SKM-1 (cell line): ENCODE measurements at regions not wholly inside any gene's neighbourhood (a gene's known extent, or its start where the extent isn't known, plus 50 kb on each side); places are given as distances from the start of the nearest gene placed in this dataset.

ENCODE experiments used
- DNase-seq: peaks from one replicate; lab custom pipeline; 2025; ENCODE audit not compliant: unreplicated experiment; lab: John Stamatoyannopoulos, UW

DNA sequence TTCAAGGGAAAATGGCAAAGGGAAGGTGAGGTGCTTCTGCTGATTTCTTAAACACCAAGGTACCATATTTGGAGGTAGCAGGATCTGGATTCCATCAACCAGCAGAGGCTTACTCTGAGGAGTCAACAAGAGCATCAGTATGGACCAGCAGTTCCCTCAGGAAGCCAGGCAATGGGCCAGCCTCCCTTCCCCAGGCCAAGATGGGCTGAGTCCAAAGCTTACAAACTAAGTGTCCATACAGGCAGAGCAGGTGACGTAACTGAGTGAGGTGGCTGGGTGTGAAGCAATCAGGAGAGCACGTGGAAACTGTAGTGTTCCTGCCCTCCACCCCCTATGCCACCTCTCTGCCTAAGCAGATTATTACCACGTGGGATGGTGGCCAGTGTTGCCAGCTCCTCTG, 134.2 kb upstream of the HNRNPA3 start:
- DNase-seq = no peak

- no peak for DNase-seq
These were observed 133.7 kb upstream of the HNRNPA3 start for GRCh38 chr2:177078855-177079254.

DNA sequence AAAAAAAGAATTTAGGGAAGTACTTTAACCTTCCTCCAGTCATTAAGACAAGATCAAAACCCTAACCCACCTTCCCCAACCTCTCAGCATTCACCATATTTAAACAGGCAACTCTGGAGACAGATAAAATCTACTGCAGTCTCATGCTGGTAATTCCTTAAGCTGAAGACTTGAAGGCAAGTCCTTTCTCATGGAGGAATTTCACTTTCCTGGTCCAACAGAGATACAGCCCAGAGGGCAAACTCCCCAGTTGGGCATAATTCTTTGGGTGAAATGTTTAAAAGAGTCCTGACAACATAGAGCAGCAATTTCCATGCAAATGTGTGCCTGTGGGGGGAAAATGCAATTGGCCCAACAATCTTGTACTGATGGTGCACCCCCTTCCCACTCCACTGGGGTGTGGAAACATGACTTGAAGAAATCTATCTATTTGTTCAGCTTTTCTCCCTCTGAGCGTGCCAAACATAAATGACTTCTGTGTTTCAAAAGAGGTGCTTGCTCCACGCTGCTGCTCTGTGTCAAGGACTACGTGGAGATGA, 131.8 kb upstream of the HNRNPA3 start:
- DNase-seq = no peak

DNA sequence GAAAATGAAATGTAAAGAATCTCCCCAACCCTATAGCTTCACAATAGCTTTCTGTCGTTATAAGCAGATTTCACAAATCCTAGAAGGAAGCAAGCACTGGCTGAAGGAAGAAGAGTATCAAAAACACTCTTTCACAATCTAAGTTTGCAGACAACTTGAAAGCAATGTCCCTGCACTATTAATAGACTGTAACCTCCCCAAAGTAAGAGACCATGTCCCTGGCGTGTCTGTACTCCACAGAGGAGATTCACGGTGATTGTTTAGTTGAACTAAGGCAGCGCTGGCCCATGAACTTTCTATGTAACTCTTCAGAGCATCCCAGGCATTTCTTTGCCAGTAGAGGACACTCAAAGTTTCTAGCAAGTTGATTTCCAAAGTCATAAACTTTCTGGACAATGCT, 128.0 kb upstream of the HNRNPA3 start:
- DNase-seq = no peak

- DNase-seq = no peak
These were observed 124.1 kb upstream of the HNRNPA3 start for GRCh38 chr2:177088529-177088928.

DNA sequence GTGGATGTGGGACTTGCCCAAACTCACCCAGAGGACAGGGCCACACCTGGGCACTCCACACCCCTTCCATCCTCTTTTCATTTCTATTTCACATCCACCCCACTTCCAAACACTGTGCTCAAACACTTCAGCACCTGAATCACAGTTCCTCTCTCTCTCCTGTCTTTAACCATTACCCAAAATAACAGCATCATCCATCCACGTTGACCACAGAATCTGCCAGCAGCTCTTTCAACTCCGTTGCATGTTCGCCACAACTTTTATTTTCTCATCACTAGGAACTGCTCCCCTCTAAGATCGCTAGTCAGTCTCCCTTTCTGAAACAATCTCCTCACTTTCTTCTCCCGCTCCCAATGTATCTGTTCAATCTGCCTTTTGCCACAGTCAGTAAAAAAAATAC, 121.6 kb upstream of the HNRNPA3 start:
- DNase-seq = no peak

GRCh38 chr2:177093371-177093770, 119.2 kb upstream of the HNRNPA3 start:
- DNase-seq = no peak

DNA sequence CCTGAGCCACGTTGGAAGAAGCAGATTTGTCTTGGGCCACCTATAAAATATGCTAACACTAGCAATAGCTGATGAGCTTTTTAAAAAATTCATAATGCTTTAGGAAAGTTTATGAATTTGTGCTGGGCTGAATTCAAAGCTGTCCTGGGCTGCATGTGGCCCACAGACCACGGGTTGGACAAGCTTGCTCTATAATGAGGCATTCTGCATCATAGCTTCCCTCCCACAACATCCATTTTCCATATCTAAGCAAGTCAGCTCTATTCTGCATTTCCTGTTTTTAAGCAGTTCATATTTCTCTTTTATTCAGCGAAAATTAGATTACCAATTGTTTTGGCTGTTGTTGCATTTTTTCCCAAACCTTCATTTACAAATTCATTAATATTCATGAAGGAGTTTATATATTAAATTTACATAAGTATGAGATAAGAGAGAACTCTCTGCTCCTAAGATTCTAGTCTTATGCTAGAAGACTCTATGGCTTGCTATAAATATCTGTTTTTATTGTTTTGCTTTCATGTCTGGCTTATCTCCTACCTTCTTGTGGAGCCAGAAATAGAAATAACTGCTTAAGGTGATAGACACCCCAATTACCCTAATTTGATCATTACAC, 114.5 kb upstream of the HNRNPA3 start:
- no peak for DNase-seq

DNA sequence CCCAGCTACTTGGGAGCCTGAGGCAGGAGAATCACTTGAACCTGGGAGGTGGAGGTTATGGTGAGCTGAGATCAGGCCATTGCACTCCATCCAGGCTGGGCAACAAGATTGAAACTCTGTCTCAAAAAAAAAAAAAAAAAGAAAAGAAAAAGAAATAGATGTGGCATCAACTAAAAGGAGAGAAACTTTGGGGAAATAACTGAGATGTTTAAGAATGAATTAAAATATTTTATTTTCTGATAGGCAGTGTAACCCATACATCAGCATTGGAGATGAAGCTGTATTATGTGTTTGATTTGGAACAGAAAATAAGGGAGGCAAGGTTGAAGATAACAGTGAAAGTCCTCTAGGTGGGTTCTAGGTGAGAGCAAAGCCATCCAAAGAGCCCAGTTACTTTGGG, 110.7 kb upstream of the HNRNPA3 start:
- no peak for DNase-seq

GRCh38 chr2:177106212-177106611, 106.4 kb upstream of the HNRNPA3 start:
- DNase-seq = no peak

DNA sequence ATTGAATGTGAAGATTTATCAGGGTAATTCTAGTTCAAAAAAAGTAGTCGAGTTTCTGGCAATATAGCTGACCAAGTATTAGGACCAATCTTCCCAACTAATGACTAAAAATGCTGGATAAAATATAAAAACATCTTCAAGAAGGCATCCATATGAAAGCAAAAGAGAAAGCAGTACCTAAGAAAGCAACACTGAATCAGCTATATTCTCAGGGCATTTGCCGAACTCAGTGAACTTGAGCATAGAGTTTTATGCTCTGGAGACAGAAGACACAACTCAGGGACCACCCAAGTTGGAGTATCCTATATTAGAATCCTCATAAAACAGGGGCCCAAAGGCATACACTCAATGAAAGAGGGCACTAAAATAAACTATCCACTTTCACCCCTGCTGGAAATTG, 103.7 kb upstream of the HNRNPA3 start:
- DNase-seq = no peak

GRCh38 chr2:177114712-177115111, 97.9 kb upstream of the HNRNPA3 start:
- DNase-seq = no peak

GRCh38 chr2:177117755-177118154, 94.8 kb upstream of the HNRNPA3 start:
- DNase-seq = no peak

DNA sequence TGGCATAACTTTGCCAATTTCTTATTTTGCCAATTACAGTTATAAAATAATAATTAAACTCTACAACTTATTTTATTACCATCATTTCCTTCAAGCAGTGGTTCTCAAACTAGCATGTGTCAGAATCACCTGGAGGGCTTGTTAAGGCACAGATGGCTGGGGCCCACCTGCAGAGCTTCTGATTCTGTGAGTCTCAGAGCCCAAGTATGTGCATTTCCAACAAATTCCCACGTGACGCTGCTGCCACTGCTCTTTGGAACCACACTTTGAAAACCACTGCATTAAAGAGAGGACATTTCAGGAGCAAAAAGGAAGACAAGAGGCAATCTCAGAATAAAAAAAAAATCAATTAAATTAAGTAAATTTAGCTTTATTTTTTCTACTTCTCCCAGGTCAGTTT, 94.0 kb upstream of the HNRNPA3 start:
- no peak for DNase-seq

- no peak for DNase-seq
These were observed 93.5 kb upstream of the HNRNPA3 start for GRCh38 chr2:177119099-177119498.

DNA sequence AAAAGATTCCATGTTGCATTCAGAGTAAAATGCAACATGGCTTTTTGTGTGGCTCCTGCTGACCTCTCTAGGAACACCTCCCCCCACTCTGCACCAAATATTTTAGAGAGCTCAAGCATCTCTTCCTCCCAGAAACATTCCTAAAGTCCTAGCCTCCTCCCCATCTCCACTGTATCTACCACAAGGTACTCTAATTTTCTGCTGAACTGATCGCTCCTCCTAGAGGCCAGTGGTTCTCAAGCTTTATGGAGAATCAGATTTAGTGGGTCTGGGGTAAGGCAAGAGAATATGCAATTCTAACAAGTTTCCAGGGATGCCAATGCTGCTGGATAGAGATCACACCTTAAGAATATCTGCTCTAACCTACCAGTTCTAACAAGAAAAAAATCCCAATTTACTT, 89.5 kb upstream of the HNRNPA3 start:
- DNase-seq = no peak

DNA sequence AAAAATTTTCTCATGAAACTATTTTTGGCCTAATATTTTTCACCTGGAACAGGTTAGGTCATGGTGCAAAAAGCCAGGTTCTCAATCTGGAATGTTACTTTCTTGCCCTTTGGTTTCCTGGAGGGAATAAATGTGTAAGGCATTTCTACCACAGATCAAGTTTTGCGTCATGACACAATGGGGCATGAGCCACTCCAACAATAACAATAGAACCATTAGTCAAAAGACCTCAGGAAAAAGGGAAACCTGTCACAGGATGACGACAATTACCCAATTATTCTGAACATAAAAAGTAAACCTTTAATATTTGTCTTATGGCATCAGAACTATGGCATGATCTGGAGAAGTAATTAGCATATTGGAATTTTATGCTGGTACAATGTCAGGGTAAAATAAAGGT, 88.2 kb upstream of the HNRNPA3 start:
- no peak for DNase-seq

- no peak for DNase-seq
These were observed 84.8 kb upstream of the HNRNPA3 start for GRCh38 chr2:177127821-177128220.

- DNase-seq = no peak
These were observed 83.0 kb upstream of the HNRNPA3 start for GRCh38 chr2:177129610-177130009.

DNA sequence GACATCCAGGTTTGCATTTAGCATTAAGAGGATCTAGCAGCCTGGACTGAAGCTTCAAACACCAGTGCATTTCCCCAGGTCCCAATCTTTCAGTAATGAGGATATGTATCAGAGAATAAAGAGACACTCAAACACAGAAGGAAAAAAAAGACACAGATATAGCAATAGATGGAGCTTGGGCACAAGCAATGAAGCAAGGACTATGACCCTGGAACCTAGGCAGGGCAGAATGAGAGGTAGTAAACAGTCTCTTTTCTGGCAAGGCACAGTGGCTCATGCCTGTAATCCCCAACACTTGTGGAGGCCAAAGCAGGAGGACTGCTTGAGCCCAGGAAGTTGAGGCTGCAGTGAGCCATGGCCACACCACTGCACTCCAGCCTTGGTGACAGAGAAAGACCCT, 80.7 kb upstream of the HNRNPA3 start:
- DNase-seq = no peak

GRCh38 chr2:177138823-177139222, 73.8 kb upstream of the HNRNPA3 start:
- no peak for DNase-seq

DNA sequence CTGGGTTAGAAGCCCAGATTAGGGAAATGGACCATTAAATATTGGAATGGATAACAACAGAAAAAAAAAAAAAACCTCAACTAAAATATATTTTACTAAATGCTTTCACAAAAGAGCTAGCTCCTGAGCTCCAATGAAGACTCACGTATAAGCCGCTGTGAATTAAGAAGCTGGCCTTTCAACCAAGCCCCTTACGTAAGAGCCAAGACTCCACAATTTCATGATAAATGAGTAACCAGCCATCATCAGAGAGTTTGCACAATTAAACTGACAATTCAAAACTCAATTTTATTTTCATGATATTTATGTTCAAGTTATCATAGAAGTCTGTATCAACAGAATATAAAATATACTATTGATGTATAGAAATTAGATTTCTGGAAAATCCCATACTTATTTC, 70.7 kb upstream of the HNRNPA3 start:
- DNase-seq = no peak

- DNase-seq = no peak
These were observed 69.2 kb upstream of the HNRNPA3 start for GRCh38 chr2:177143444-177143843.
